ENCODE measurements at regions not wholly inside any gene's neighbourhood (a gene's known extent, or its start where the extent isn't known, plus 50 kb on each side); places are given as distances from the start of the nearest gene placed in this dataset.

DNA sequence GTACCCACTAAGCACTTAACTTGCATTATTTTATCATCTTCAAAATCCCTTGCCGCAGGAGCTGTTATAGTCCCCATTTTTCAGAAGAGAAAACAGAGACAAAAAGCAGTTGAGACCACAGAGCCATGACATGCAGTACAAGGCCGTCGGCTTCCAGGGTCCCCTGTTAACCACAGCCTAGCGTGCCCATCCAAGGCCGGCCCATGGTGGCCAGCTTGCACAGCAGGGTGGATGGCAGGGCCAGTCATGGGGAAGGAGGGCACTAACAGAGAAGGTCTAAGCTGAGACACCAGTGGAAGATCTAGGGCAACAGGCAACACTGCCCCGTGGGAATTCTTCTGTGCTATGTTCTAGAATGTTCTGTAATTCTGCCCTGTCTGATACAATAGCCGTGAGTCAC lies 192.6 kb upstream of the ID2 start:
- Histone ChIP-seq H3K36me3 (ENCODE audit: control insufficient read depth, insufficient read depth, low read length) (no peaks in the 10 kb centered on the region), H3K4me3 (ENCODE audit: low read depth, low read length) (no peak overlapping the region), H3K9me3 (ENCODE audit: control insufficient read depth, insufficient read depth, low read length) (no peaks in the 10 kb centered on the region), H3K9ac (ENCODE audit: low read depth, low read length) (no peak overlapping the region), H3K27me3 (ENCODE audit: control insufficient read depth, insufficient read depth, low read length) (no peaks in the 10 kb centered on the region), H3K4me1 (ENCODE audit: control insufficient read depth, insufficient read depth, low read length) (no peaks in the 10 kb centered on the region)

DNA sequence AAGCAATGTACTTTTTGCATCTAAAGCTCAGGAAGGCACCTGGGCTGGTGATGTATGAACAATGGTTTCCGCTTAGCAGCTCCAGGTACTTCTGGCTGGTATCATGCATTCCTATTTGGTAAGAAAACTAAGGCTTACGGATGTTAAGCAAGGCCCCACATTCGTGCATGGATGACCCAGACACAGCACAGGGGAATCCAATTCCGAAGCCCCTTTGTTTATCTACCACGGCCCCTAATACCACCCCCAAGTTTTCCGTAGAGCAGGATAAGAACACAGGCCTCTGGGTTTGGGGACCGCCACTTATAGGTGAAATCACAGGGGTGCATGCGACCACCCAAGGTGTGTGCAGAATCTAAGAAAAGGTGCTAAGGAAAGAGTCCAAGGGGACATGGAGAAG lies 192.1 kb upstream of the ID2 start:
- Histone ChIP-seq H3K27me3 (ENCODE audit: control insufficient read depth, insufficient read depth, low read length) (no peaks in the 10 kb centered on the region), H3K9ac (ENCODE audit: low read depth, low read length) (no peak overlapping the region), H3K9me3 (ENCODE audit: control insufficient read depth, insufficient read depth, low read length) (no peaks in the 10 kb centered on the region), H3K4me1 (ENCODE audit: control insufficient read depth, insufficient read depth, low read length) (no peaks in the 10 kb centered on the region), H3K4me3 (ENCODE audit: low read depth, low read length) (no peak overlapping the region), H3K36me3 (ENCODE audit: control insufficient read depth, insufficient read depth, low read length) (no peaks in the 10 kb centered on the region)

DNA sequence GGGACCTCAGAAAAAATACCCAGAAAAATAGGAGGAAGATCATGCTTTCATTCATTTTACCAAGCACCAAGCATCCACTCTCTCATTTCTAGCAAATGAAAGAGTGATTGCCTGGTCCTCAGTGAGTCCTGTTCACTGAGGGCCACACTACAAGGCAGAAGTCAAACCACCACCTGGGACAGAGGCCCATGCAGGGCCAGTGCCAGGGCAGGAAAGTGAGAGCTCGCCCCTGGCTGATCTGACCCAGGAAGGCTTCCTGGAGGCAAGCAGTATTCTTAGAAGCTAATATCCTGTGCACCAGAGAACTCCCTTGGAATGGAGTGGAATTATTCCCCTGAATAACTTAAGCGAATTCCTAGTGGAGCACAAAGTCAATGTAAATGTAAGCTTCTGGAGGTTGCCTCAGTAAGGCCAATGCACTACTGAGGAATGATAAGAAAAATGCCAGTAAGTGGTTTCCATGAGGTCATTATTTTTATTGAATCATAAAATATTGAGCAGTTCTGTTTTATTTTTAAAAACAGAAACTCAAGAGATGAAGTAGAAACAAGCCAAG lies 191.6 kb upstream of the ID2 start:
- H3K9ac ChIP-seq (ENCODE audit: low read depth, low read length) = no peak overlapping the region
- no peaks in the 10 kb centered on the region for H3K27me3 ChIP-seq (ENCODE audit: control insufficient read depth, insufficient read depth, low read length)
- H3K9me3 ChIP-seq (ENCODE audit: control insufficient read depth, insufficient read depth, low read length) = no peaks in the 10 kb centered on the region
- no peaks in the 10 kb centered on the region for H3K36me3 ChIP-seq (ENCODE audit: control insufficient read depth, insufficient read depth, low read length)
- no peaks in the 10 kb centered on the region for H3K4me1 ChIP-seq (ENCODE audit: control insufficient read depth, insufficient read depth, low read length)
- H3K4me3 ChIP-seq (ENCODE audit: low read depth, low read length) = no peak overlapping the region

DNA sequence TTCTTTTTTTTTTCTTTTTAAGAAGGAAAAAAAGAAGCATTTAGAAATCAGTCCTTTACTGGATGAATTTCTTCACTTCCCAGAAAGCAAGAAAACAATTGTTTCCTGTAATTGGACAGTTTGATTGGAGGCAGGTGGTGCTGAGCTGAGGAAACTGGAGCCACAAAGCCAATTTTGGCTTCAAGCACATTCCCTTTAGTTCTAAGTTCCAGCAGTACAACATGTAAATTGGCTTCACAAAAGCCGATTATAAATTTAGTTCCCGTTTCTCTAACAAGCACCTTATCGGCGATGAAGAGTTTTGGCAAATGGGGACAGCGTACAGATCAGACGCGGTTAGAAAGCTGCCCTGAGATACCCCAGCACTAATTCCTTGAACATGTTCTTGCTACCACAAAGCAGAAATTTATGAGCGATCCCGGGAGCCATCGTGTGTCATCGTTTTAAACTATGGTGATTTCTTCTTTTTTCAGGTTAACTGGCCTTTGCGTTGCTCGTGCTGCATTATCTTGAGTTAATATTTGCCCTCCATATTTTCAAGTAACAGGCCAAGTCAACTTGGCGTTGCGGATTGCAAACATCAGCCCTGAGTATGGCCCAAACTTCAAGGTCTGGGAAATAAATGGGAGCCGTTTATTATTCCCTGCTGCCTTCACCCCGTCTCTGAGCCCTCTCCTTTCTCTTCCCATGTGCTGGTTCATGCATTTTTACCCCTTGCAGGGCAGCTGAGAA lies 190.4 kb upstream of the ID2 start:
- H3K9me3 ChIP-seq (ENCODE audit: control insufficient read depth, insufficient read depth, low read length) = no peaks in the 10 kb centered on the region
- no peaks in the 10 kb centered on the region for H3K36me3 ChIP-seq (ENCODE audit: control insufficient read depth, insufficient read depth, low read length)
- H3K9ac ChIP-seq (ENCODE audit: low read depth, low read length) = no peak overlapping the region
- H3K4me1 ChIP-seq (ENCODE audit: control insufficient read depth, insufficient read depth, low read length) = no peaks in the 10 kb centered on the region
- no peak overlapping the region for H3K4me3 ChIP-seq (ENCODE audit: low read depth, low read length)
- H3K27me3 ChIP-seq (ENCODE audit: control insufficient read depth, insufficient read depth, low read length) = no peaks in the 10 kb centered on the region

- Histone ChIP-seq H3K9me3 (ENCODE audit: control insufficient read depth, insufficient read depth, low read length) (no peaks in the 10 kb centered on the region), H3K4me1 (ENCODE audit: control insufficient read depth, insufficient read depth, low read length) (no peaks in the 10 kb centered on the region), H3K4me3 (ENCODE audit: low read depth, low read length) (no peak overlapping the region), H3K9ac (ENCODE audit: low read depth, low read length) (no peak overlapping the region), H3K27me3 (ENCODE audit: control insufficient read depth, insufficient read depth, low read length) (no peaks in the 10 kb centered on the region), H3K36me3 (ENCODE audit: control insufficient read depth, insufficient read depth, low read length) (no peaks in the 10 kb centered on the region)
These were observed 187.7 kb upstream of the ID2 start for GRCh38 chr2:8494151-8494550.

DNA sequence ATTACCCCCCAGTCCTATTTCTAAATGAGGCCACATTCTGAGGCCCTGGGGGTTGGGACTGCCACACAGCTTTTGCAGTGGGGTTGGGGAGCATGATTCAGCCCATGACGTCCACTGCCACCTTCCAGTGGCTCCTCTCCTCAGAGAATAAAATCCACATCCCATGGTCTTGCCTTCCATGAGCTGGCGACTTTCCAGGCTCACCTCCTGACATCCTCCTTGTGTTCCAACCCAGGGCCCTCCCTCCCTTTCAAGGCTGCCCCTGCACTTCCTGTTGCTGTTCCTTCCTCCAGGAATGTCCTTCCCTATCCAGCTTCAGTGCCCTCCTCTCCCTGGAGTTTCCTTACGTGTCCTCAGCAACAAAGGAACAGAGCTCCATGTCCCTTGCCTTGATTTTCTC lies 187.3 kb upstream of the ID2 start:
- H3K27me3 ChIP-seq (ENCODE audit: control insufficient read depth, insufficient read depth, low read length) = no peaks in the 10 kb centered on the region

GRCh38 chr2:8495189-8495989 lies 186.5 kb upstream of the ID2 start:
- Histone ChIP-seq H3K27me3 (ENCODE audit: control insufficient read depth, insufficient read depth, low read length) (no peaks in the 10 kb centered on the region), H3K4me1 (ENCODE audit: control insufficient read depth, insufficient read depth, low read length) (no peaks in the 10 kb centered on the region), H3K9ac (ENCODE audit: low read depth, low read length) (no peak overlapping the region), H3K9me3 (ENCODE audit: control insufficient read depth, insufficient read depth, low read length) (no peaks in the 10 kb centered on the region), H3K36me3 (ENCODE audit: control insufficient read depth, insufficient read depth, low read length) (no peaks in the 10 kb centered on the region), H3K4me3 (ENCODE audit: low read depth, low read length) (no peak overlapping the region)

More for the DNA sequence above, 187.3 kb upstream of the ID2 start:
- no peaks in the 10 kb centered on the region for H3K9me3 ChIP-seq (ENCODE audit: control insufficient read depth, insufficient read depth, low read length)
- H3K36me3 ChIP-seq (ENCODE audit: control insufficient read depth, insufficient read depth, low read length) = no peaks in the 10 kb centered on the region
- no peak overlapping the region for H3K4me3 ChIP-seq (ENCODE audit: low read depth, low read length)
- H3K4me1 ChIP-seq (ENCODE audit: control insufficient read depth, insufficient read depth, low read length) = no peaks in the 10 kb centered on the region
- H3K9ac ChIP-seq (ENCODE audit: low read depth, low read length) = no peak overlapping the region

- Histone ChIP-seq H3K4me1 (ENCODE audit: control insufficient read depth, insufficient read depth, low read length) (no peaks in the 10 kb centered on the region), H3K4me3 (ENCODE audit: low read depth, low read length) (no peak overlapping the region), H3K9ac (ENCODE audit: low read depth, low read length) (no peak overlapping the region), H3K36me3 (ENCODE audit: control insufficient read depth, insufficient read depth, low read length) (no peaks in the 10 kb centered on the region), H3K9me3 (ENCODE audit: control insufficient read depth, insufficient read depth, low read length) (no peaks in the 10 kb centered on the region), H3K27me3 (ENCODE audit: control insufficient read depth, insufficient read depth, low read length) (no peaks in the 10 kb centered on the region)
These were observed 185.8 kb upstream of the ID2 start for GRCh38 chr2:8496079-8496478.

- no peaks in the 10 kb centered on the region for H3K27me3 ChIP-seq (ENCODE audit: control insufficient read depth, insufficient read depth, low read length)
- no peaks in the 10 kb centered on the region for H3K9me3 ChIP-seq (ENCODE audit: control insufficient read depth, insufficient read depth, low read length)
- no peak overlapping the region for H3K9ac ChIP-seq (ENCODE audit: low read depth, low read length)
- H3K4me1 ChIP-seq (ENCODE audit: control insufficient read depth, insufficient read depth, low read length) = no peaks in the 10 kb centered on the region
- no peak overlapping the region for H3K4me3 ChIP-seq (ENCODE audit: low read depth, low read length)
- no peaks in the 10 kb centered on the region for H3K36me3 ChIP-seq (ENCODE audit: control insufficient read depth, insufficient read depth, low read length)
These were observed 185.2 kb upstream of the ID2 start for GRCh38 chr2:8496617-8497016.

- Histone ChIP-seq H3K4me3 (ENCODE audit: low read depth, low read length) (no peak overlapping the region), H3K9me3 (ENCODE audit: control insufficient read depth, insufficient read depth, low read length) (no peaks in the 10 kb centered on the region), H3K4me1 (ENCODE audit: control insufficient read depth, insufficient read depth, low read length) (no peaks in the 10 kb centered on the region), H3K27me3 (ENCODE audit: control insufficient read depth, insufficient read depth, low read length) (no peaks in the 10 kb centered on the region), H3K36me3 (ENCODE audit: control insufficient read depth, insufficient read depth, low read length) (no peaks in the 10 kb centered on the region), H3K9ac (ENCODE audit: low read depth, low read length) (no peak overlapping the region)
These were observed 182.9 kb upstream of the ID2 start for GRCh38 chr2:8498994-8499393.

DNA sequence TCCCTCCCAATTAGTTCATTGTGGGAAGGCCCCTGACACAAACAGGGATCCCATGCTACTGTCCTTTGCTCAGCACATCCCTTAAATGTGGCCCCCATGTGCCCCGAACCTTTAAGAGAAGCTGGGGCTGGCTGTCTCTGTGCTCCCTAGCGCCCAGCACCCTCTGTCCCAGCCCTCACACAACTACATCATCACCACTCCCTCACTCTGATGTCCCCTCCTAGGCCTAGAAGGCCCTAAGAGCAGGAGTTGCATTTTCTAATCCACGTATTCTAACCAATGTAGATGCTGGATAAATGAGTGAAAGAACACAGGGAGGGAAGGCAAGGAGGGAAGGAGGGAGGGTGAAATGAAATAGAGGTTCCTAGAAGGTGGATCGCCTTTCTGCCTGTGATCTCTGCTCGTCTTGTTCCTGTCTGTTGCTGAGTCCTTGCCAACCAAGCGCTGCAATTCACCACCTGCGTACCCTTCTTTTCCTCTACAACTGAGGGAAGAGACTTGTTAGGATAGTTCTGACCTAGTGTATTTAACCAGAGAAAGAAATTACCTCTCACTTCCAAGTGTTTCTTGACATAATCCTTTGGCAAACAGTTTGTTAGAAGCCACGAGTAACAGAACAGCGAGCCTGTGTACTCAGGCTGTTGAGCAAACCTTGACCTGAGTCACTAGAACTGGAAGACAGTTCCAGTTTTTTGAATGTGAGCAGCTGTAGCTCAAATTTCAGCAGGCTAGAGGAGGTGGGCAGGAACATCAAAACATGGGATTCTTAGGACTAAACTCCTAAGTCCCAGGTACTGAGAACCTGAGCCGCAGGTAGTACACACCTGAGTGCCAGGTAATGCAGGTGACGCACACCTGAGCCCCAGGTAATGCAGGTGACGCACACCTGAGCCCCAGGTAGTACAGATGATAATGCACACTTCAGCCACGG lies 181.5 kb upstream of the ID2 start:
- Histone ChIP-seq H3K4me1 (ENCODE audit: control insufficient read depth, insufficient read depth, low read length) (peaks cover under 1% of the 10 kb centered on the region), H3K36me3 (ENCODE audit: control insufficient read depth, insufficient read depth, low read length) (no peaks in the 10 kb centered on the region), H3K9me3 (ENCODE audit: control insufficient read depth, insufficient read depth, low read length) (no peaks in the 10 kb centered on the region), H3K27me3 (ENCODE audit: control insufficient read depth, insufficient read depth, low read length) (no peaks in the 10 kb centered on the region), H3K4me3 (ENCODE audit: low read depth, low read length) (no peak overlapping the region), H3K9ac (ENCODE audit: low read depth, low read length) (no peak overlapping the region)
